ENCODE measurements at regions not wholly inside any gene's neighbourhood (a gene's known extent, or its start where the extent isn't known, plus 50 kb on each side); places are given as distances from the start of the nearest gene placed in this dataset.
"Not testable (repeated sequence)": the region's sequence is repeated elsewhere in the genome, so short reads cannot be mapped to it uniquely, and the experiment has no call there.

GRCh38 chr6:4415549-4415948 is 280.2 kb upstream of the ECI2 start:
- DNase-seq (ENCODE audit: low read depth in 2 of 2) = no peak

GRCh38 chr6:4414078-4414477 is 278.7 kb upstream of the ECI2 start:
- not testable (repeated sequence) for DNase-seq (ENCODE audit: low read depth in 2 of 2)

GRCh38 chr6:4413073-4413472 is 277.7 kb upstream of the ECI2 start:
- no peak for DNase-seq (ENCODE audit: low read depth in 2 of 2)

GRCh38 chr6:4412488-4412887 is 277.1 kb upstream of the ECI2 start:
- no peak for DNase-seq (ENCODE audit: low read depth in 2 of 2)

GRCh38 chr6:4412077-4412476 is 276.7 kb upstream of the ECI2 start:
- no peak for DNase-seq (ENCODE audit: low read depth in 2 of 2)

GRCh38 chr6:4407710-4408109 is 272.3 kb upstream of the ECI2 start:
- not testable (repeated sequence) for DNase-seq (ENCODE audit: low read depth in 2 of 2)

GRCh38 chr6:4405621-4406212 is 270.3 kb upstream of the ECI2 start:
- DNase-seq (ENCODE audit: low read depth in 2 of 2) = no peak

- no peak for DNase-seq (ENCODE audit: low read depth in 2 of 2)
These were observed 269.0 kb upstream of the ECI2 start for GRCh38 chr6:4404415-4404814.

- peak in 1 of 2 donors; percentile 24 for DNase-seq (ENCODE audit: low read depth in 2 of 2)
These were observed 268.5 kb upstream of the ECI2 start for GRCh38 chr6:4403828-4404227.

GRCh38 chr6:4403023-4403752 is 267.8 kb upstream of the ECI2 start:
- no peak for DNase-seq (ENCODE audit: low read depth in 2 of 2)

- DNase-seq (ENCODE audit: low read depth in 2 of 2) = peak; percentile 68 to 74
These were observed 267.2 kb upstream of the ECI2 start for GRCh38 chr6:4402477-4402976.

GRCh38 chr6:4401408-4402368 is 266.3 kb upstream of the ECI2 start:
- DNase-seq (ENCODE audit: low read depth in 2 of 2) = peak in 1 of 2 donors; percentile 29

GRCh38 chr6:4399656-4400055 is 264.3 kb upstream of the ECI2 start:
- DNase-seq (ENCODE audit: low read depth in 2 of 2) = no peak

- no peak for DNase-seq (ENCODE audit: low read depth in 2 of 2)
These were observed 263.4 kb upstream of the ECI2 start for GRCh38 chr6:4398791-4399190.

GRCh38 chr6:4397307-4397706 is 261.9 kb upstream of the ECI2 start:
- DNase-seq (ENCODE audit: low read depth in 2 of 2) = no peak

- DNase-seq (ENCODE audit: low read depth in 2 of 2) = no peak
These were observed 260.7 kb upstream of the ECI2 start for GRCh38 chr6:4396044-4396443.

GRCh38 chr6:4395386-4395785 is 260.0 kb upstream of the ECI2 start:
- no peak for DNase-seq (ENCODE audit: low read depth in 2 of 2)

GRCh38 chr6:4394786-4395185 is 259.4 kb upstream of the ECI2 start:
- no peak for DNase-seq (ENCODE audit: low read depth in 2 of 2)

- DNase-seq (ENCODE audit: low read depth in 2 of 2) = no peak
These were observed 253.3 kb upstream of the ECI2 start for GRCh38 chr6:4388675-4389074.

- no peak for DNase-seq (ENCODE audit: low read depth in 2 of 2)
These were observed 249.3 kb upstream of the ECI2 start for GRCh38 chr6:4384656-4385055.

- peak in 1 of 2 donors; percentile 45 for DNase-seq (ENCODE audit: low read depth in 2 of 2)
These were observed 248.7 kb upstream of the ECI2 start for GRCh38 chr6:4383910-4384638.

Measured in dermis microvascular lymphatic vessel endothelial cell (primary cell).